SK-N-SH (cell line): ENCODE measurements at regions not wholly inside any gene's neighbourhood (a gene's known extent, or its start where the extent isn't known, plus 50 kb on each side); places are given as distances from the start of the nearest gene placed in this dataset.

Experiments
- CTCF ChIA-PET: fragments of 300-600, 350-600 bp; formaldehyde crosslinking; extraction: SDS; loops from one replicate; lab custom pipeline; 2021; lab: Yijun Ruan, JAX
- POLR2A ChIA-PET: fragments of 350-600 bp; sonication (Branson Sonifier 250); formaldehyde crosslinking; extraction: SDS; loops from one replicate; lab custom pipeline; 2020; ENCODE audit warnings: antibody characterized with exemption, inconsistent platforms; lab: Yijun Ruan, JAX
- DNase-seq: peaks from one replicate; pipeline ENCODE4 v3.0.0; 2012
- H2AFZ ChIP-seq: fragments of 200-600 bp; sonication (generic); 2 replicates; pipeline ENCODE4 v1.8.1; 2016; ENCODE audit warnings: antibody characterized with exemption, mild to moderate bottlenecking, low read depth
- H3F3A ChIP-seq: fragments of 200-600 bp; sonication (generic); replicated peaks from 2 replicates; pipeline ENCODE3; 2016; ENCODE audit warnings: antibody characterized with exemption, mild to moderate bottlenecking; ENCODE audit not compliant: insufficient read depth
- H3K27ac ChIP-seq, 2 experiments: fragments of 200-500 bp in 1 of 2; fragments of 200-600 bp in 1 of 2; sonication (Bioruptor generic) in 1 of 2; sonication (generic), shearing (Covaris generic) in 1 of 2; 2 replicates each; pipeline versions ENCODE4 v1.5.1 to v1.6.1; 2014 to 2016; ENCODE audit warnings: low read depth in 2 of 2, inconsistent platforms in 1 of 2, low read length in 1 of 2, mild to moderate bottlenecking in 1 of 2, mixed read lengths in 1 of 2
- H3K27me3 ChIP-seq: fragments of 200-600 bp; sonication (generic), shearing (Covaris generic); 2 replicates; pipeline ENCODE4 v1.6.1; 2016; ENCODE audit warnings: mixed run types; ENCODE audit not compliant: insufficient read depth
- H3K36me3 ChIP-seq, 2 experiments: fragments of 200-500 bp in 1 of 2; fragments of 200-600 bp in 1 of 2; sonication (Bioruptor generic) in 1 of 2; sonication (generic) in 1 of 2; replicated peaks in 1 of 2; 2 replicates each; pipeline versions ENCODE3 to v1.5.1; 2014 to 2016; ENCODE audit warnings: low read length in 1 of 2, mild to moderate bottlenecking in 1 of 2; ENCODE audit not compliant: insufficient read depth in 2 of 2, control insufficient read depth in 1 of 2
- H3K4me1 ChIP-seq, 2 experiments: fragments of 200-500 bp in 1 of 2; fragments of 200-600 bp in 1 of 2; sonication (Bioruptor generic) in 1 of 2; sonication (generic), shearing (Covaris generic) in 1 of 2; 2 replicates each; pipeline versions ENCODE4 v1.5.1 to v1.6.1; 2014 to 2016; ENCODE audit warnings: low read depth in 1 of 2, low read length in 1 of 2, mixed run types in 1 of 2; ENCODE audit not compliant: insufficient read depth in 2 of 2, control insufficient read depth in 1 of 2
- H3K4me2 ChIP-seq: fragments of 200-600 bp; sonication (generic), shearing (Covaris generic); 2 replicates; pipeline ENCODE4 v1.6.1; 2017; ENCODE audit warnings: mixed run types
- H3K4me3 ChIP-seq, 2 experiments: fragments of 200-500 bp in 1 of 2; fragments of 200-600 bp in 1 of 2; sonication (Bioruptor generic) in 1 of 2; sonication (generic), shearing (Covaris generic) in 1 of 2; 2 replicates each; pipeline versions ENCODE4 v1.5.1 to v1.8.1; 2014 to 2016; ENCODE audit warnings: low read depth in 2 of 2, inconsistent platforms in 1 of 2, low read length in 1 of 2, mild to moderate bottlenecking in 1 of 2, mixed read lengths in 1 of 2, moderate library complexity in 1 of 2
- H3K79me2 ChIP-seq: fragments of 200-600 bp; sonication (generic); 2 replicates; pipeline ENCODE4 v1.8.1; 2017; ENCODE audit warnings: mild to moderate bottlenecking; ENCODE audit not compliant: insufficient read depth
- H3K9ac ChIP-seq: fragments of 200-600 bp; sonication (generic); 2 replicates; pipeline ENCODE4 v1.6.1; 2017; ENCODE audit warnings: mixed run types
- H3K9me2 ChIP-seq: fragments of 200-600 bp; sonication (generic); 2 replicates; pipeline ENCODE4 v1.6.1; 2017; ENCODE audit warnings: mixed run types
- H3K9me3 ChIP-seq: fragments of 200-600 bp; sonication (generic); 2 replicates; pipeline ENCODE4 v1.6.1; 2017; ENCODE audit warnings: mixed run types, mild to moderate bottlenecking, moderate library complexity
- H4K20me1 ChIP-seq: fragments of 200-600 bp; sonication (generic); 2 replicates; pipeline ENCODE4 v1.6.1; 2017; ENCODE audit warnings: mild to moderate bottlenecking, mixed run types; ENCODE audit not compliant: insufficient read depth
- CHD2 ChIP-seq: fragments of 150-350 bp; IDR thresholded peaks from 2 replicates; pipeline ENCODE4 v1.6.1; 2018; ENCODE audit warnings: low read length; ENCODE audit not compliant: partially characterized antibody
- EP300 ChIP-seq, 2 experiments: IDR thresholded peaks; 2 replicates each; pipeline versions ENCODE4 v1.4.0 to v1.6.1; 2012; ENCODE audit warnings: borderline replicate concordance in 1 of 2, low read depth in 1 of 2, low read length in 1 of 2
- EZH2phosphoT487 ChIP-seq: fragments of 200-600 bp; sonication (generic); IDR thresholded peaks from 2 replicates; pipeline ENCODE4 v1.6.1; 2017; ENCODE audit warnings: low read depth, mixed run types, mild to moderate bottlenecking, antibody characterized with exemption, moderate library complexity, borderline replicate concordance
- MAX ChIP-seq: IDR thresholded peaks from 2 replicates; pipeline ENCODE4 v1.4.0; 2012; ENCODE audit warnings: low read depth
- MXI1 ChIP-seq: IDR thresholded peaks from 2 replicates; pipeline ENCODE4 v1.6.1; 2012; ENCODE audit warnings: mild to moderate bottlenecking, low read depth, low read length, improper control_type of control experiment
- POLR2AphosphoS5 ChIP-seq: IDR thresholded peaks from 2 replicates; pipeline ENCODE4 v1.6.1; 2012; ENCODE audit warnings: low read depth, low read length
- RFX5 ChIP-seq: IDR thresholded peaks from 2 replicates; pipeline ENCODE4 v1.6.1; 2012; ENCODE audit warnings: mild to moderate bottlenecking, improper control_type of control experiment, low read length
- SIN3A ChIP-seq: IDR thresholded peaks from 2 replicates; pipeline ENCODE4 v1.6.1; 2012; ENCODE audit warnings: low read depth, mild to moderate bottlenecking, low read length, moderate library complexity, borderline replicate concordance
- TCF12 ChIP-seq: IDR thresholded peaks from 2 replicates; pipeline ENCODE4 v1.4.0; 2012
- USF2 ChIP-seq: fragments of 150-350 bp; IDR thresholded peaks from 2 replicates; pipeline ENCODE4 v1.6.1; 2017; ENCODE audit warnings: antibody characterized with exemption, low read length, low read depth, borderline replicate concordance
- WGBS: methylation state at CpG from one replicate; pipeline ENCODE4 v1.1.6; 2017; ENCODE audit warnings: low lambda C conversion rate; 5-methylcytosine and 5-hydroxymethylcytosine counted together
- TF ChIP-seq, protein P1 (sequence below): IDR thresholded peaks from 2 replicates; pipeline ENCODE4 v1.6.1; 2012; ENCODE audit warnings: mild to moderate bottlenecking, low read depth, low read length, moderate library complexity
- TF ChIP-seq, protein P2 (sequence below): IDR thresholded peaks from 2 replicates; pipeline ENCODE4 v1.4.0; 2012; ENCODE audit warnings: low read depth, borderline replicate concordance

DNA sequence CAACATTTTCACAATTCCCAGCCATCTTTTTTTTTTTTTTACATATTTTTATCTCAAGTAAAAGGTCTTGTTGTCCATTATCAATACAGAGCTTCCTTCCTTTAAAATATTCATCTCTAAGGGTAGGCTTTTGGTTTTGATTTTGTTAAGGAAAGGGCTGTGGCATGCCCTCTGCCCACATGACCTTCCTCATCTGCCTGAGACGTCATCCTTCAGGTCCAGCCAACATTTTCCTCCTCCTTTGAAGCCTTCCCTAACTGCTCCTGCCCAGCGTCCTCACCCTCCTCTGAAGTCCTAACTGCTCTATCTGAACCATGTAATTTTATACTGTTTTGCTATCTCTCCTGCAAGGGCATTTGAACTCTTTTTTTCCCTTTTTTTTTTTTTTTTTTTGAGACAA, 73.9 kb upstream of the TGM3 start (continued):
- TF ChIP-seq, protein P1, sequence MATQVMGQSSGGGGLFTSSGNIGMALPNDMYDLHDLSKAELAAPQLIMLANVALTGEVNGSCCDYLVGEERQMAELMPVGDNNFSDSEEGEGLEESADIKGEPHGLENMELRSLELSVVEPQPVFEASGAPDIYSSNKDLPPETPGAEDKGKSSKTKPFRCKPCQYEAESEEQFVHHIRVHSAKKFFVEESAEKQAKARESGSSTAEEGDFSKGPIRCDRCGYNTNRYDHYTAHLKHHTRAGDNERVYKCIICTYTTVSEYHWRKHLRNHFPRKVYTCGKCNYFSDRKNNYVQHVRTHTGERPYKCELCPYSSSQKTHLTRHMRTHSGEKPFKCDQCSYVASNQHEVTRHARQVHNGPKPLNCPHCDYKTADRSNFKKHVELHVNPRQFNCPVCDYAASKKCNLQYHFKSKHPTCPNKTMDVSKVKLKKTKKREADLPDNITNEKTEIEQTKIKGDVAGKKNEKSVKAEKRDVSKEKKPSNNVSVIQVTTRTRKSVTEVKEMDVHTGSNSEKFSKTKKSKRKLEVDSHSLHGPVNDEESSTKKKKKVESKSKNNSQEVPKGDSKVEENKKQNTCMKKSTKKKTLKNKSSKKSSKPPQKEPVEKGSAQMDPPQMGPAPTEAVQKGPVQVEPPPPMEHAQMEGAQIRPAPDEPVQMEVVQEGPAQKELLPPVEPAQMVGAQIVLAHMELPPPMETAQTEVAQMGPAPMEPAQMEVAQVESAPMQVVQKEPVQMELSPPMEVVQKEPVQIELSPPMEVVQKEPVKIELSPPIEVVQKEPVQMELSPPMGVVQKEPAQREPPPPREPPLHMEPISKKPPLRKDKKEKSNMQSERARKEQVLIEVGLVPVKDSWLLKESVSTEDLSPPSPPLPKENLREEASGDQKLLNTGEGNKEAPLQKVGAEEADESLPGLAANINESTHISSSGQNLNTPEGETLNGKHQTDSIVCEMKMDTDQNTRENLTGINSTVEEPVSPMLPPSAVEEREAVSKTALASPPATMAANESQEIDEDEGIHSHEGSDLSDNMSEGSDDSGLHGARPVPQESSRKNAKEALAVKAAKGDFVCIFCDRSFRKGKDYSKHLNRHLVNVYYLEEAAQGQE, result no peak
- TF ChIP-seq POLR2AphosphoS5, result no peak
- no peak for TF ChIP-seq USF2
- TF ChIP-seq SIN3A, result no peak
- no peak for TF ChIP-seq MXI1
- TF ChIP-seq, protein P2, sequence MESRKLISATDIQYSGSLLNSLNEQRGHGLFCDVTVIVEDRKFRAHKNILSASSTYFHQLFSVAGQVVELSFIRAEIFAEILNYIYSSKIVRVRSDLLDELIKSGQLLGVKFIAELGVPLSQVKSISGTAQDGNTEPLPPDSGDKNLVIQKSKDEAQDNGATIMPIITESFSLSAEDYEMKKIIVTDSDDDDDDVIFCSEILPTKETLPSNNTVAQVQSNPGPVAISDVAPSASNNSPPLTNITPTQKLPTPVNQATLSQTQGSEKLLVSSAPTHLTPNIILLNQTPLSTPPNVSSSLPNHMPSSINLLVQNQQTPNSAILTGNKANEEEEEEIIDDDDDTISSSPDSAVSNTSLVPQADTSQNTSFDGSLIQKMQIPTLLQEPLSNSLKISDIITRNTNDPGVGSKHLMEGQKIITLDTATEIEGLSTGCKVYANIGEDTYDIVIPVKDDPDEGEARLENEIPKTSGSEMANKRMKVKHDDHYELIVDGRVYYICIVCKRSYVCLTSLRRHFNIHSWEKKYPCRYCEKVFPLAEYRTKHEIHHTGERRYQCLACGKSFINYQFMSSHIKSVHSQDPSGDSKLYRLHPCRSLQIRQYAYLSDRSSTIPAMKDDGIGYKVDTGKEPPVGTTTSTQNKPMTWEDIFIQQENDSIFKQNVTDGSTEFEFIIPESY, result no peak
- TF ChIP-seq, all 33 proteins: peak for 0

GRCh38 chr20:2223558-2224367, 72.0 kb upstream of the TGM3 start:
- no peak overlapping the region for H2AFZ ChIP-seq
- TF ChIP-seq TCF12 (no peak), CHD2 (no peak), SIN3A (no peak), EP300 (IDR thresholded peaks at IDR 0.05; ENCODE audit: borderline replicate concordance in 1 of 2, low read depth in 1 of 2, low read length in 1 of 2) (no peak), MAX (no peak), RFX5 (no peak), EZH2phosphoT487 (no peak)
- 46% methylated on average over 8 of the region's 8 CpGs for WGBS
- DNase-seq, result no peak
- no peaks in the 10 kb centered on the region for H3K36me3 ChIP-seq
- H3K4me2 ChIP-seq, result no peak overlapping the region
- ChIA-PET POLR2A (no interaction called here), CTCF (interaction anchor here (1.3 kb wide), 1 partner anchor 16 kb away, joined by 3 read pairs; no protein-coding TSS in a partner anchor)
- H3K9ac ChIP-seq, result no peak overlapping the region
- peaks cover 2% of the 10 kb centered on the region for H3F3A ChIP-seq
- no peaks in the 10 kb centered on the region for H3K79me2 ChIP-seq
- H3K27ac ChIP-seq, result no peak overlapping the region
- H3K4me3 ChIP-seq, result no peak overlapping the region
- no peaks in the 10 kb centered on the region for H3K9me2 ChIP-seq
- peaks cover 12% of the 10 kb centered on the region for H3K9me3 ChIP-seq
- H4K20me1 ChIP-seq, result no peaks in the 10 kb centered on the region
- no peaks in the 10 kb centered on the region; the same call in 1 of the 2 replicates for H3K27me3 ChIP-seq
- no peaks in the 10 kb centered on the region for H3K4me1 ChIP-seq
